CD14-positive monocyte (primary cell): ENCODE measurements at regions not wholly inside any gene's neighbourhood (a gene's known extent, or its start where the extent isn't known, plus 50 kb on each side); places are given as distances from the start of the nearest gene placed in this dataset.

Experiments
- DNase-seq, 3 donors: peaks; one replicate each; pipeline ENCODE4 v3.0.0-alpha.2; 2011 to 2022
- H2AFZ ChIP-seq: 2 replicates; pipeline ENCODE4 v1.6.0; 2012; ENCODE audit warnings: mild to moderate bottlenecking, low read depth, low read length, inconsistent platforms; ENCODE audit not compliant: insufficient read depth, poor library complexity, severe bottlenecking
- H3K27ac ChIP-seq, 2 donors: 1 replicate in 1 of 2; 2 replicates in 1 of 2; pipeline ENCODE4 v1.5.1; 2012 to 2013; ENCODE audit warnings: low read length in 2 of 2, control low read depth in 1 of 2, inconsistent platforms in 1 of 2, low read depth in 1 of 2, mild to moderate bottlenecking in 1 of 2
- H3K27me3 ChIP-seq, 2 donors: one replicate each; pipeline versions ENCODE4 v1.6.0 to v1.6.1; 2011 to 2013; ENCODE audit warnings: low read length in 2 of 2; ENCODE audit not compliant: control insufficient read depth in 2 of 2, insufficient read depth in 2 of 2
- H3K36me3 ChIP-seq, 2 donors: replicated peaks in 1 of 2; 1 replicate in 1 of 2; 2 replicates in 1 of 2; pipeline versions ENCODE4 v1.5.1 to v1.6.1; 2012 to 2013; ENCODE audit warnings: low read length in 2 of 2, control low read depth in 1 of 2, inconsistent platforms in 1 of 2, mild to moderate bottlenecking in 1 of 2; ENCODE audit not compliant: insufficient read depth in 2 of 2, control insufficient read depth in 1 of 2
- H3K4me1 ChIP-seq, 2 donors: 1 replicate in 1 of 2; 2 replicates in 1 of 2; pipeline versions ENCODE4 v1.5.1 to v1.6.1; 2012 to 2013; ENCODE audit warnings: low read length in 2 of 2, control low read depth in 1 of 2, inconsistent platforms in 1 of 2, mild to moderate bottlenecking in 1 of 2, moderate library complexity in 1 of 2; ENCODE audit not compliant: insufficient read depth in 2 of 2, control insufficient read depth in 1 of 2
- H3K4me2 ChIP-seq: replicated peaks from 2 replicates; pipeline ENCODE3; 2012; ENCODE audit warnings: low read length, moderate library complexity, mild to moderate bottlenecking; ENCODE audit not compliant: poor library complexity, severe bottlenecking; ENCODE audit errors: extremely low read depth
- H3K4me3 ChIP-seq, 3 experiments: fragments of 200-600 bp in 1 of 3; sonication (generic) in 1 of 3; replicated peaks in 1 of 3; 1 replicate in 2 of 3; 2 replicates in 1 of 3; pipeline ENCODE4 v1.5.1; 2011 to 2013; ENCODE audit warnings: low read length in 3 of 3, mild to moderate bottlenecking in 3 of 3, control low read depth in 2 of 3, low read depth in 2 of 3, inconsistent platforms in 1 of 3, moderate library complexity in 1 of 3
- H3K79me2 ChIP-seq: 2 replicates; pipeline ENCODE4 v1.6.0; 2012; ENCODE audit warnings: mild to moderate bottlenecking, control low read depth, inconsistent platforms, low read length, moderate library complexity; ENCODE audit not compliant: insufficient read depth
- H3K9ac ChIP-seq: 2 replicates; pipeline ENCODE4 v1.6.0; 2017; ENCODE audit warnings: low read length, mild to moderate bottlenecking; ENCODE audit not compliant: insufficient read depth, poor library complexity, severe bottlenecking
- H3K9me3 ChIP-seq, 2 donors: replicated peaks in 1 of 2; 1 replicate in 1 of 2; 2 replicates in 1 of 2; pipeline versions ENCODE4 v1.5.1 to v1.6.1; 2012 to 2013; ENCODE audit warnings: low read length in 2 of 2, control low read depth in 1 of 2; ENCODE audit not compliant: control insufficient read depth in 1 of 2, insufficient read depth in 1 of 2
- H4K20me1 ChIP-seq: 2 replicates; pipeline ENCODE4 v1.6.0; 2012; ENCODE audit warnings: mild to moderate bottlenecking, low read length, control low read depth, moderate library complexity; ENCODE audit not compliant: insufficient read depth
- H3K27ac Mint-ChIP-seq, 7 donors: one replicate each; pipeline ENCODE4 v1.8.0; 2020; ENCODE audit warnings: mild to moderate bottlenecking in 7 of 7, mixed read lengths in 7 of 7, moderate library complexity in 6 of 7, inconsistent platforms in 2 of 7
- H3K27me3 Mint-ChIP-seq, 3 donors: one replicate each; pipeline ENCODE4 v1.8.0; 2021 to 2022; ENCODE audit warnings: low read depth in 3 of 3, mild to moderate bottlenecking in 3 of 3, mixed read lengths in 3 of 3, moderate library complexity in 3 of 3, inconsistent platforms in 1 of 3
- H3K36me3 Mint-ChIP-seq, 2 donors: one replicate each; pipeline ENCODE4 v1.8.0; 2020; ENCODE audit warnings: mixed read lengths in 2 of 2, inconsistent platforms in 1 of 2, mild to moderate bottlenecking in 1 of 2
- H3K4me1 Mint-ChIP-seq: one replicate; pipeline ENCODE4 v1.8.0; 2020; ENCODE audit warnings: mild to moderate bottlenecking, mixed read lengths
- H3K4me3 Mint-ChIP-seq, 2 donors: one replicate each; pipeline ENCODE4 v1.8.0; 2020; ENCODE audit warnings: mild to moderate bottlenecking in 2 of 2, mixed read lengths in 2 of 2, moderate library complexity in 1 of 2
- H3K9me3 Mint-ChIP-seq, 7 donors: one replicate each; pipeline ENCODE4 v1.8.0; 2020 to 2022; ENCODE audit warnings: mixed read lengths in 7 of 7, mild to moderate bottlenecking in 6 of 7, moderate library complexity in 6 of 7, inconsistent platforms in 2 of 7
- CTCF ChIP-seq: fragments of 200-600 bp; IDR thresholded peaks from one replicate; pipeline ENCODE4 v1.8.0; 2022; ENCODE audit warnings: antibody characterized with exemption, mild to moderate bottlenecking
- WGBS: methylation state at CpG from one replicate; pipeline ENCODE4 v1.1.5; 2013; ENCODE audit warnings: missing lambda C conversion rate; ENCODE audit not compliant: insufficient coverage; 5-methylcytosine and 5-hydroxymethylcytosine counted together
- intact Hi-C, 2 donors: fragments of 100-400 bp; cut with micrococcal nuclease; formaldehyde crosslinking; loops; one replicate each; pipeline versions ENCODE4 v1.15.0 to v1.15.1; 2023

DNA sequence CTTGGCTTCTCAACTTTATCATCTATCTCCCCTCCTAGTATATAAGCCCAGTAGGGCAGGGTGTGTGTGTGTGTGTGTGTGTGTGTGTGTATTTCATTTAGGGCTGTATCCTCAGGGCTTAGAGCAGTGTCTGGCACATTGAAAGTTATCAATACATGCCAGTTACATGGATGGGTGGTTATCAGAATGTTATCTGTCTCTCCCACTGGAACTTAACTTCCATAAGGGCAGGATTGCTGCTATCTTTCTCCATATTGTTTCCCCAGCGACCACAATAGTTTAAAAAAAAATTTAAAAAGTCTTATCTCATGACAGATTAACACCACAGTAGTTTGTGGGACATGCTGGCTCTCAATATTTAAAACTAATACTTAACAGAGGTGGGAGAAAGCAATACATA, 488.9 kb downstream of the PLCL1 start:
- Histone ChIP-seq H3K4me2 (no peak overlapping the region), H3K4me3 (no peak overlapping the region), H3K79me2 (no peaks in the 10 kb centered on the region), H4K20me1 (no peaks in the 10 kb centered on the region), H2AFZ (no peak overlapping the region), H3K36me3 (no peaks in the 10 kb centered on the region), H3K27ac (no peak overlapping the region), H3K9ac (no peak overlapping the region), H3K27me3 (no peaks in the 10 kb centered on the region), H3K9me3 (no peaks in the 10 kb centered on the region), H3K4me1 (no peaks in the 10 kb centered on the region)
- intact Hi-C loops: loop anchor here in 1 of 2 donors (10.0 kb wide), 1 partner anchor 488 kb away; the partner anchor contains the start of gene PLCL1
- peaks cover 0 to 3% (median 0%) of the 10 kb centered on the region in 7 donors for H3K9me3 Mint-ChIP-seq
- H3K27me3 Mint-ChIP-seq: peaks cover 4 to 13% (median 4%) of the 10 kb centered on the region in 3 donors
- no peak overlapping the region for H3K4me3 Mint-ChIP-seq
- TF ChIP-seq CTCF: no peak
- H3K4me1 Mint-ChIP-seq: peaks cover 6% of the 10 kb centered on the region
- H3K36me3 Mint-ChIP-seq: no peaks in the 10 kb centered on the region
- no CpG with 5 or more reads among the region's 1 CpG for WGBS
- no peak for DNase-seq
- H3K27ac Mint-ChIP-seq: no peak overlapping the region

DNA sequence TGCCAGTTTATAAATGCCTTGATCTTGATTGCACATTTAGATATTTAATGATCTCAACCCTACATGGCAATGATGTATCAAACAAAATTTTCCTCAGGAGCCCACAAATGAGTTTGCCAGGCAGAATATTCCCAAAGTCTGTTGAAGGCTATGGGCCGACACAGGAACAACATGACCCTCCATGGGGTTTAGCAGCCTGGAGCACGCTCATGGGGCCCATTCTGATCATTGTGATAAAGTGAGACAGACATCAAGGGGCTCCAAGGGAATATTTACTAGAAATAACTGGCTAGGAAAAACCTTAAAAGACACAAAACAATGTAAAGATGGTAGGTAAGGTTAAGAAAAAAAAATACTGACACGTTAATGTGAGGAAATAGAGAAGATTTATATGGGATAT, 485.4 kb downstream of the PLCL1 start:
- H3K9me3 ChIP-seq: no peaks in the 10 kb centered on the region
- no peaks in the 10 kb centered on the region for H3K27me3 ChIP-seq
- H3K79me2 ChIP-seq: no peaks in the 10 kb centered on the region
- WGBS: 60% methylated on average over 1 of the region's 3 CpGs
- H3K4me3 ChIP-seq: no peak overlapping the region
- Mint-ChIP-seq H3K4me1 (no peaks in the 10 kb centered on the region), H3K36me3 (no peaks in the 10 kb centered on the region), H3K4me3 (no peak overlapping the region), H3K9me3 (peaks cover 0 to 3% (median 0%) of the 10 kb centered on the region in 7 donors), H3K27ac (no peak overlapping the region), H3K27me3 (peaks cover 3 to 15% (median 10%) of the 10 kb centered on the region in 3 donors)
- H4K20me1 ChIP-seq: no peaks in the 10 kb centered on the region
- H2AFZ ChIP-seq: no peak overlapping the region
- no peak overlapping the region for H3K4me2 ChIP-seq
- intact Hi-C loops: loop anchor here in 1 of 2 donors (10.0 kb wide), 1 partner anchor 485 kb away; the partner anchor contains the start of gene PLCL1
- no peaks in the 10 kb centered on the region for H3K36me3 ChIP-seq
- no peaks in the 10 kb centered on the region for H3K4me1 ChIP-seq
- DNase-seq: no peak
- H3K27ac ChIP-seq: no peak overlapping the region
- TF ChIP-seq CTCF: no peak
- no peak overlapping the region for H3K9ac ChIP-seq
